Activated T-helper 2 cell treated with anti-CD3 and anti-CD28 coated beads, Interferon-gamma antibody, Interleukin-2, Interleukin-4, amounts not matched to agents 10 μg/mL and 5 μg/mL and 100 μg/mL, durations not matched to agents 14 hours and 24 hours and 36 hours (primary cell): ENCODE measurements at regions not wholly inside any gene's neighbourhood (a gene's known extent, or its start where the extent isn't known, plus 50 kb on each side); places are given as distances from the start of the nearest gene placed in this dataset.
"Not testable (repeated sequence)": the region's sequence is repeated elsewhere in the genome, so short reads cannot be mapped to it uniquely, and the experiment has no call there.

Experiments used
- DNase-seq: peaks from one replicate; pipeline ENCODE4 v3.0.0; 2021; ENCODE audit warnings: low spot score
- H3K27ac Mint-ChIP-seq: one replicate; pipeline ENCODE4 v1.8.0; 2021; ENCODE audit warnings: mixed read lengths
- H3K27me3 Mint-ChIP-seq: one replicate; pipeline ENCODE4 v1.8.0; 2021; ENCODE audit warnings: low read depth, mixed read lengths
- H3K36me3 Mint-ChIP-seq: one replicate; pipeline ENCODE4 v1.8.0; 2021; ENCODE audit warnings: low read depth, mixed read lengths
- H3K4me1 Mint-ChIP-seq: one replicate; pipeline ENCODE4 v1.8.0; 2021; ENCODE audit warnings: low read depth, mixed read lengths
- H3K4me3 Mint-ChIP-seq: one replicate; pipeline ENCODE4 v1.8.0; 2021; ENCODE audit warnings: low read depth, mild to moderate bottlenecking, moderate library complexity, mixed read lengths
- H3K9me3 Mint-ChIP-seq: one replicate; pipeline ENCODE4 v1.8.0; 2021; ENCODE audit warnings: mixed read lengths
- intact Hi-C: fragments of 100-400 bp; cut with micrococcal nuclease; formaldehyde crosslinking; loops from one replicate; pipeline ENCODE4 v1.15.1; 2023

DNA sequence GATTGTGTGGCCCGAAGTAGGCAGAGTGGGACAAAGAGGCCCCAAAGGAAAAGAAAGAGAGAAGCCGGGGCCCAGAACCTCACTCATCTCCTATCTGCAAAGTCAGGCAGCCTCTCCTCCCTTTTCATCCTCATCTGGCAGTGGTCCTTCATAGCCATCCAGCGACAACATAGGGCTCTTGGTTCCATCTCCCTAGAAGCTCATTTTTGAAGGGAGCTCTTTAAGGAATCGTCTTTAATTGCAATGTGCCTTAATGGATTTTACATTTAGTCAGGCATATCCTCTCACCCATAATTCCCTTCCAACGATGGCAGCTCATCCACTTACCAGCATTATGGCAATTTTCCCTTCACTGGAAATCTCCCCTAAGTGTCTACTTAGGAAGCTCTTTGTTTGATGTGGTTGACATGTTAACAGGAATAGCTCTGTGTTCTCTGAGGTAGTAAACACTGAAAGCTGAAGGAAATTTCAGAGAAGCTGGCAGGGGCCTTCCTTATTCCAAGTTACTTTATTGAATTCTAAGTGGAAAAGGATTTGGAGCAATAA lies 780.6 kb downstream of the TSN start:
- H3K36me3 Mint-ChIP-seq: no peaks in the 10 kb centered on the region
- H3K27me3 Mint-ChIP-seq: no peaks in the 10 kb centered on the region
- H3K4me1 Mint-ChIP-seq: no peaks in the 10 kb centered on the region
- DNase-seq: no peak
- intact Hi-C loops: no loop called here
- H3K27ac Mint-ChIP-seq: no peak overlapping the region
- peaks cover 3% of the 10 kb centered on the region for H3K9me3 Mint-ChIP-seq
- H3K4me3 Mint-ChIP-seq: no peak overlapping the region

DNA sequence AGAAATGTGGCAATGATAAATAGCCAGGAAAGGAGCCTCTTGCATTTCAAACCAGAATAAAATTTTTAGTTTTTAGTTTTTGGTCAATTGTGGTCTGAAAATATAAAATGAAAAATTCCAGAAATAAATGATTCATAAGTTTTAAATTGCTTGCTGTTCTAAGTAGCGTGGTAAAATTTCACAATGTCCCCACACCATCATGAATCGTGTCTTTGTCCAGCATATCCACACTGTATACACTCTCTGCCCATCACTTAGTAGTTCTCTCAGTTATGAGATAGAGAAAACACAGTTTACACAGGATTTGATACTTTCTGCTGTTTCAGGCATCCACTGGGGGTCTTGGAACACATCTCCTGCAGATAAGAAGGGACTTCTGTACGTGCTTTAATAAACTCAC lies 783.9 kb downstream of the TSN start:
- Mint-ChIP-seq H3K4me3 (no peak overlapping the region), H3K4me1 (no peaks in the 10 kb centered on the region), H3K27me3 (no peaks in the 10 kb centered on the region), H3K9me3 (no peaks in the 10 kb centered on the region), H3K27ac (no peak overlapping the region), H3K36me3 (no peaks in the 10 kb centered on the region)
- no peak for DNase-seq
- intact Hi-C loops: no loop called here

DNA sequence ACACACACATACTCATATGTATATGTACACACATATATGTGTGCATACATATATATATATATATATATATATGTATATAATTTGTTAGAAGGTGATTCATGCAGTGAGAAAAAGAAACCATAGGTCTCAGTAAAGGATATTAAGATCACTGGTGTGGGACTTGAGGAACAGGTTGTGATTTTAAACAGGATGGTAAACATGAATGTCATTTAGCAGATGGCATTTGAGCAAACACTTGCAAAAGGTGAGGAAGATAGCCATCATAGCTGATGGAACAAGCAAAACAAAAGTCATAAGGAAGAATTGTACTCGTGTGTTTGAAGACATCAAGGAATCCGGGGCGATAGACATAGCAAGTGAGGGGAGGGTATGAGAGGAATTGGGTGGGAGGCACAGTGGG lies 784.5 kb downstream of the TSN start:
- Mint-ChIP-seq H3K27me3 (no peaks in the 10 kb centered on the region), H3K27ac (no peak overlapping the region), H3K4me3 (no peak overlapping the region), H3K9me3 (no peaks in the 10 kb centered on the region), H3K4me1 (no peaks in the 10 kb centered on the region), H3K36me3 (no peaks in the 10 kb centered on the region)
- intact Hi-C loops: no loop called here
- DNase-seq: no peak

DNA sequence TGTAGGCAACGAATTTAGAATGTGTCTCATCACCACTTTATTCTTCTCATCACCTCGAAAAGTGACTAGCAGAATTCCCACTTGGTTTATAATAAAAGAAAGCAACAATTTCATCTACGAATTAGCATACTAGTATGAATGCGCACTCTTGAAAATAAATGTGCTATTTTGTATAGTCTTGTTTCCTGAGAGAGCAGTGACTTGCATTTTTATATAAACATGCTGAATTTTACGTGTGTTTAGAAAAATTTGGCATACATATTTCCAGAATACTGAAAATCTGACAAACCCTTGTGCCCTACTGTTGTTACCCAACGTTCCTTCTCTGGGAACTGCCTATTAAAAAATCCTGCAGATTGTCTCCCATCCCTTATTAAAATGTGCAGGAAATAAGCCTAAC lies 786.8 kb downstream of the TSN start:
- H3K4me1 Mint-ChIP-seq: no peaks in the 10 kb centered on the region
- DNase-seq: no peak
- no peaks in the 10 kb centered on the region for H3K9me3 Mint-ChIP-seq
- no peaks in the 10 kb centered on the region for H3K36me3 Mint-ChIP-seq
- H3K27me3 Mint-ChIP-seq: no peaks in the 10 kb centered on the region
- intact Hi-C loops: no loop called here
- no peak overlapping the region for H3K4me3 Mint-ChIP-seq
- no peak overlapping the region for H3K27ac Mint-ChIP-seq

DNA sequence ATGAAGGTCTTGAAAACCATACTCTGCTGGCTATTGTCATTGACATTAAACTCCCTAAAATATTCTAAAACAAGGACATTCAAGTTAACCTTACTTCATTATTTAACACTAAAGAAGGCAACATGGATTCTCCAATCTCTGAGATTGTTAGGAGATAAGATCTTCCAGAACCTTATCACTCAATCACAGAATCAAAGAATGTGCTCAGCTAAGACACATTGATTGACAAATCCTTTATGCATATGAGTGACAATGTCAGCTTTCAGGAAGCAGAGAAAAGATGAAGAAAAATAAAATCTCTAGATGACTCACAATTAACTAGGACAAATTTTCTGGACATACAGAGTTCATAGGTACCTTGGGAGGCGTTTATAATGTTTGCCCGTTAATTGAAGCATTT lies 787.2 kb downstream of the TSN start:
- Mint-ChIP-seq H3K27ac (no peak overlapping the region), H3K4me3 (no peak overlapping the region), H3K27me3 (no peaks in the 10 kb centered on the region), H3K9me3 (no peaks in the 10 kb centered on the region), H3K4me1 (no peaks in the 10 kb centered on the region), H3K36me3 (no peaks in the 10 kb centered on the region)
- DNase-seq: no peak
- intact Hi-C loops: no loop called here

DNA sequence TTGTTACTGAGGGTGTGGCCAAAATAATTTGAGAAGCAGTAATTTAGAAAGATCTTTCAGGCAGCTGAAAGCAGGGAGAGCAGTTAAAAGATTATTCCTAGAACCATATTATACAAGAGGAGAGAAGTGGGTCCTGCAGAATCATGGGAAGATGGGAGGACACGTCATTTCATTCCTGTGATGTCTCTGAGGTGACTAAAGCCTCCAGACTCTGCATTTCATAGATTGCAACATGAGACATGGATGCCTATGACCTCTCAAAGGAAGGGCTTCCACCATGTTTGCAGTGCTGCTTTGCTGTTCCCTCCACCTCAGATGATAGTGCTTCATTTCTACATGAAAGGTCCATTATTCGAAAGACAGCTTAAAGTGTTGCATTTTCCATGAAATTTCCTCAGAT lies 788.4 kb downstream of the TSN start:
- Mint-ChIP-seq H3K36me3 (no peaks in the 10 kb centered on the region), H3K4me1 (no peaks in the 10 kb centered on the region), H3K27ac (no peak overlapping the region), H3K9me3 (no peaks in the 10 kb centered on the region), H3K4me3 (no peak overlapping the region), H3K27me3 (no peaks in the 10 kb centered on the region)
- intact Hi-C loops: no loop called here
- no peak for DNase-seq

DNA sequence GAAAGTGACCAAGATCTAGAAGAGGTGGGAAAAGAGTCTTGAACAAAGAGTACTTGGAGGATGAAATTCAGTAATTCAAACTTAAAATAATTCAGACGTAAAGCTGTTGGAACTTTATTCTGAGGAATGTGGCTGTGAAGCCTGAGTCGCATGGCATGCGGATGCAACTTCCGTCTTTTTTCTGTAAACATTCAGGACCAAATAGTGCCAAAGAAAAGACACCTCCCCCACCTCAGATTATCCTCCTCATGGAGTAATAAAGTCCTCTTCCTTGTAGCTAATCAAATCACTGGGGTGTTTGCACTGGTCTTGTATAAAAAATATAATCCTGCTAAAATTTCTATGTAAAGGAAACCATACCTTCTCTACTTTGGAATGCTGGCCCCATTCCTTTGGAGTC lies 790.4 kb downstream of the TSN start:
- Mint-ChIP-seq H3K4me3 (no peak overlapping the region), H3K9me3 (peaks cover 13% of the 10 kb centered on the region), H3K4me1 (no peaks in the 10 kb centered on the region), H3K36me3 (no peaks in the 10 kb centered on the region), H3K27me3 (no peaks in the 10 kb centered on the region), H3K27ac (no peak overlapping the region)
- intact Hi-C loops: no loop called here
- DNase-seq: no peak

DNA sequence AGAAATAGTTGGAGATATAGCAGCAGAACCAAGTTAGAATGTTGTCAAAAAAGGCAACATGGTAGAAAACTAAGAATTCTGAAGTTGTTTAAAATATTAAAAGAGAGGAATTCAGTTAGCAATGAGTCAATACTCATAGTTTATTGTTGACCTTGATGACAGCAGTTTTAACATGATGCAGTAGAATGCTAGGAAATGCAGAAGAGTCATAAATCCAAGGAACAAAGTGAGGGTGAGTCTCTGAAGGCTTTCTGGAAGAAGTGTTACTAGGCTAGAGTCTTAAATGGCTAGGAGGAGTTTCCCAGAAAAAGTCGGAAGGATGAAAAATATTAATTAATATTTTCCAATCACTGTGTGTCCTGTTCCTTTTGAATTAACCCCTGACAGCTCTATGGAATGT lies 807.3 kb downstream of the TSN start:
- H3K27me3 Mint-ChIP-seq: no peaks in the 10 kb centered on the region
- intact Hi-C loops: no loop called here
- no peak overlapping the region for H3K27ac Mint-ChIP-seq
- no peak overlapping the region for H3K4me3 Mint-ChIP-seq
- no peaks in the 10 kb centered on the region for H3K9me3 Mint-ChIP-seq
- H3K36me3 Mint-ChIP-seq: no peaks in the 10 kb centered on the region
- no peaks in the 10 kb centered on the region for H3K4me1 Mint-ChIP-seq
- DNase-seq: no peak

DNA sequence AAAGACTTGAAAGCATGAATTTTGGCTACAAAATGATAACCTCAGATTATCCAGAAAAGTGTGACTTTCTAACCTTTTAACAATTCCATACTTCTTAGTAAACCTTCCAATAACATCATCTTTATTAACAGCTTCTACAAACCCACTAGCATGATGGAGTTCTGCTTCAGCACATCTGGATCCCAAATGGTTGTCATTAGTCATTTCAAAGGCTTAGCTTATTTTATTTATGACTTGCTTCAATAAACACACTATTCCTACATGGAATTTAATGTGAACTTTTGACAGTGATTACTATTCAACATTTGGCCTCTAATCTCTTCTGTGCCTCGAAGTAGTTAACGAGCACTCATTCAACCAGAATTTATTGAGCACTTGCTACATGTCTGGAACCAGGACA lies 808.3 kb downstream of the TSN start:
- H3K9me3 Mint-ChIP-seq: no peaks in the 10 kb centered on the region
- H3K4me1 Mint-ChIP-seq: no peaks in the 10 kb centered on the region
- no peak overlapping the region for H3K27ac Mint-ChIP-seq
- intact Hi-C loops: no loop called here
- H3K27me3 Mint-ChIP-seq: no peaks in the 10 kb centered on the region
- no peak for DNase-seq
- no peak overlapping the region for H3K4me3 Mint-ChIP-seq
- no peaks in the 10 kb centered on the region for H3K36me3 Mint-ChIP-seq

DNA sequence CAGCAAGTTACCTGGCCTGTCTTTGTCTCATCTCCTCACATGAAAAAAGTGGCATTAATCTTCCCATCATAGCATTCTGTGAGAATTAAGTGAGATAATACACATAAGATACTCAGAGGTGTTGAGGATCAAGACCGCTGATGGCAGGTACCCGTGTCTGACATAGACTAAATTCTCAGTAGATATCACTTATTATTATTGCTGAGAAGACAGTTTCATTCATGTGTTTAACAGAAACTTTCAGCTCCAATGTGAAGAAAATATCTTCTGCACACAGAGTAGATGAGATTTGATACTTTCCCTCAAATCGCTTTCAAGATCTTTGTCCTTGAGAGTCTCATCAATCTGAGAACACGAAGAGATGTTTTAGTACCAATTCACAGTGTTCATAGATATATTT lies 809.4 kb downstream of the TSN start:
- intact Hi-C loops: no loop called here
- no peak for DNase-seq
- H3K36me3 Mint-ChIP-seq: no peaks in the 10 kb centered on the region
- no peaks in the 10 kb centered on the region for H3K9me3 Mint-ChIP-seq
- H3K27ac Mint-ChIP-seq: no peak overlapping the region
- no peak overlapping the region for H3K4me3 Mint-ChIP-seq
- no peaks in the 10 kb centered on the region for H3K27me3 Mint-ChIP-seq
- H3K4me1 Mint-ChIP-seq: no peaks in the 10 kb centered on the region

DNA sequence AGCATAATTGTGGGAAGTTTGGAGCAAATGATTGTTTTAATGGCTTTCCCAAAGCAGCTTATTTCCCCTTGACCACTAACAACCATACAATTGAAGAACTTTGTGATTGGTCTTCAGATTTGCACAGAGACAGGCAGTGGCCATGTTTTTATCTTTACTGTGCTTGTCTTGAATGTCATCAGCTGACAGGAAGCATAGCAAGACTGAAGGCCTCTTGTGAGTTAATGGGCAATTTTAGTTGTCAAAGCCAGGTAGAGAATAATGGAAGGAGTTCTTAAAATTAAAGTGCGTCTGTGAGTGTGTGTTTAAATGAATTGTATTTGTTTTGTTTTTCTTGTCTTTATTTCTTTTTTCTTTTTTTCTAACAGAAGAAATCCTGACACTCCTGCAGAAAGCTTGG lies 809.9 kb downstream of the TSN start:
- DNase-seq: no peak
- intact Hi-C loops: no loop called here
- Mint-ChIP-seq H3K36me3 (no peaks in the 10 kb centered on the region), H3K4me1 (no peaks in the 10 kb centered on the region), H3K9me3 (no peaks in the 10 kb centered on the region), H3K27me3 (no peaks in the 10 kb centered on the region), H3K4me3 (no peak overlapping the region), H3K27ac (no peak overlapping the region)

DNA sequence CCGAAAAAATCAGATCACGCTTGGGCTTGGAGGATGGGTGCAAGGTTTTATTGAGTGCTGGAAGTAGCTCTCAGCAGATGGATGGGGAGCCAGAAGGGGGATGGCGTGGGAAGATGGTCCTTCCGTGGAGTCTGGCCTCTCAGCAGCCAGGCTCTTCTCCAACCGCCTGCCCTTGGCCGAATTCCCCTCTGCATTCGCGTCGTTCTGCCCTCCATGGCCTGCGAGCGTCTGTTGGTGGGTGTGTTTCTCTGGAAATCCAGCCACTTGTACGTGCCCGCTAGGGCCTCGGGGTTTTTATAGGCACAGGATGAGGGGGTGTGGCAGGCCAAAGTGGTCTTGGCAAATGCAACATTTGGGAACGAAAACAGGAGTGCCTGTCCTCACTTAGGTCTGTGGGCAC lies 815.2 kb downstream of the TSN start:
- Mint-ChIP-seq H3K4me1 (no peaks in the 10 kb centered on the region), H3K27ac (no peak overlapping the region), H3K4me3 (no peak overlapping the region), H3K36me3 (no peaks in the 10 kb centered on the region), H3K27me3 (no peaks in the 10 kb centered on the region), H3K9me3 (no peaks in the 10 kb centered on the region)
- intact Hi-C loops: no loop called here
- no peak for DNase-seq

DNA sequence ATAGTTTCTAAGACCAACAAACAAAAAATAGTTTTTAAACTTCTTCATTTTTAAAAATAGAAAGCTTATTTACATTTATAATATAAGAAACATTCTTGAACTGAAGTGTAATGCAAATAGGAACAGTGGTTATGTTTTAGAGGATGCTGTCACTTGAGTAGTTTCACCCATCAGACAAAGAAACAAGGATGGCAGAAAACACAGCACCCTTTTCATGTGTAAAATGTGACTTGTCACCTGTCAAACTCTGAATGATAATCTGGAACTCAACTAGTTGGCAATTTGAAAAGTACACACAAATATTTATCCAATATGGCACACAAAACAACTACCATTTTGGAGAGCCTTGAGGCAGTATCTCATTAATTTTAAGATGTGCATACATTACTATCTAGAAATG lies 816.0 kb downstream of the TSN start:
- H3K36me3 Mint-ChIP-seq, H3K4me1 Mint-ChIP-seq, H3K27me3 Mint-ChIP-seq, H3K27ac Mint-ChIP-seq, H3K4me3 Mint-ChIP-seq, H3K9me3 Mint-ChIP-seq, DNase-seq, intact Hi-C loops: not testable (repeated sequence)

DNA sequence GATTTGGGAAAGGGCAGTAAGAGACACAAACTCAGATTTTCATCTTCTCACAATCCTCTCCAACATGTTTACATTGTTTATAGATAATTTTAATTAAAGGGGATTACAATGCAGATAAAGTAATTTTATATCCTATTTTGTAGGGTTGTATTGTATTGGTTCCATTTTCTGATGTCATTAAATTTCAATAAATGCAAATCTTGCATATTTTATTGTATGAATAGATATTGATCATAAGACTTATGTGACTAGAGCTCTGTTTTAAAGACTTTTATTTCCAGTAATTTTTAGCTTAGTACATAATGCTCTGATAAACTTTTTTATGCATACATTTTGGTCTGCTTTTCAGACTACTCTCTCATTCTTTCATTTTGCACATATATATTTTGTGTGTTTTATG lies 819.6 kb downstream of the TSN start:
- Mint-ChIP-seq H3K27me3 (no peaks in the 10 kb centered on the region), H3K4me3 (no peak overlapping the region), H3K27ac (no peak overlapping the region), H3K4me1 (no peaks in the 10 kb centered on the region), H3K9me3 (peaks cover 5% of the 10 kb centered on the region), H3K36me3 (no peaks in the 10 kb centered on the region)
- intact Hi-C loops: no loop called here
- no peak for DNase-seq
